HG02588 (cell line): ENCODE measurements at regions not wholly inside any gene's neighbourhood (a gene's known extent, or its start where the extent isn't known, plus 50 kb on each side); places are given as distances from the start of the nearest gene placed in this dataset.

Source experiments
- ATAC-seq: cut with Tn5 transposase; IDR thresholded peaks from one replicate; pipeline ENCODE4 v1.9.1; 2021; ENCODE audit warnings: mild to moderate bottlenecking, moderate library complexity; ENCODE audit not compliant: unreplicated experiment

DNA sequence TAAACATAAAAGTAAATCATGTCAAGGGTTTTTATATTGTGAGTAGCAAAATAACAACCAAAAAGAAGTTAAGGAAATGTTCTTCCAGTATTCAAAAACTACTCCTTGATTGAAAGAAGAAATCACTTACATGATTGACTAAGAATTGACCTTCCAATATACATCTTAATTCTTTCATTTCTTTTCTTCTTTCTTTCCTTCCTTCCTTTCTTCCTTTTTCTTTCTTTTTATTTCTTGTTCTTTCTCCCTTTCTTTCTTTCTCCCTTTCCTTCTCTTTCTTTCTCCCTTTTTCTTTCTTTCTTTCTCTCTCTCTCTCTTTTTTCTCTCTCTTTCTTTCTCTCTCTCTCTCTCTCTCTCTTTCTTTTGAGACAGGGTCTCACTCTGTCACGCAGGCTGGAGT lies 60.7 kb upstream of the SOX9 start:
- ATAC-seq = no peak

- no peak for ATAC-seq
Measured at GRCh38 chr17:72063262-72063661, 57.6 kb upstream of the SOX9 start.

DNA sequence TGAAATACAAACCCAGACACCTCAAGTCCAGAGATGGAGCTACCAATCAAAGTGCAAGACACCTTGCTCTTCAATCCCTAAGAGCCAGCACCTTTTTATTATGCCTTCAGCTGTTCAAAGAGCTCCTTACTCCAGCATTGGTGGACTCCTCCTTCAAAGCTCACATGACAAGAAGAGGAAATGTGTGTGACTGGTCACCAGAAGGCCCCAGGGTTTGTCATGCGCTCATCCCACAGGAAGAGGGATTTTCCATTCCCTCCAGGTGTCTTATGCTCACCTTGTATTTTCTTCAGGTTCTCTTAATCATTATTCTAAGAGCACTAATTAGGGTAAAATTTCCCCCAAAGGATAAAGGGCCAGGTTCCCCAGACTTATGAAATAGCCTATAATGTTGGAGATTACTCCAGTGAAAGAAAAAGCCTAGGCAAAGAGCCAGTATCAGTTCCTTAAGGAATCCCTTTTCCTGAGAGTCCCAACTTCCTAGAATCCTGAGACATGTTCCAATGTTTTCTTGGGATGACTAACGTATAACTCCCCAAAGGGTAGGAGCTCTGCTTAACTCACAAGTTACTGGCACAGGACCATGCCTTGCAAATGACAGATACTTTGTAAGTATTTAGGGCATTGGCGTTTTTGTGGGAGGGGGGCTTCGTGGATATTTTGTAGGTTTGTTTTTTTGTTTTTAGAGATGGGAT lies 56.9 kb upstream of the SOX9 start:
- no peak for ATAC-seq

DNA sequence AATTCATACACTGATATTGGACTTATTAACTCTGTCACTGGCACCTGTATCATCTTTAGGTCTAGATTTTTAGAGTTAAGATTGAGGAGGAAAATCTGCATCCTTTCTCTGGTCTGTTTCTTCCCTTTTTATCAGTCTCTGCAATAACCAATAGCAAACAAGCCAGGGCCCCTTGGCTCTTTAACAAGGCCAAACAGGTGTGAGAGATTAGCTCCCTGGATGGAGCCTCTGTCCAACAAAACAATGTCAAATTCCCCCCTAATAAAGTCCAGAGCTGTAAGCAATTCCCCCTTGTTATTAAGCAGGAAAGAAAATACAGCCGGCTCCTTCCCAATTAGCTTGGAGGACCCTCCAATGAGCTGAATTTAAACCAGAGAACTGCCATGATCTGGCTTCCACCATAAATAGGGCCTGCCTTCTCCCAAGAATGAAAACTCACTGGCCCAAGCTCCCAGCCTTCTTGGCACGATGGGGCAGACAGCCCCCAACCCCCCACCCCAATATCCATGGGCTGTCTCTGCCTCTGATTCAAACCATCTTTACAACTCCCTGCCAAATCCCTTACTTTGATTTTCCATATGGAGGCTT lies 56.1 kb upstream of the SOX9 start:
- no peak for ATAC-seq

DNA sequence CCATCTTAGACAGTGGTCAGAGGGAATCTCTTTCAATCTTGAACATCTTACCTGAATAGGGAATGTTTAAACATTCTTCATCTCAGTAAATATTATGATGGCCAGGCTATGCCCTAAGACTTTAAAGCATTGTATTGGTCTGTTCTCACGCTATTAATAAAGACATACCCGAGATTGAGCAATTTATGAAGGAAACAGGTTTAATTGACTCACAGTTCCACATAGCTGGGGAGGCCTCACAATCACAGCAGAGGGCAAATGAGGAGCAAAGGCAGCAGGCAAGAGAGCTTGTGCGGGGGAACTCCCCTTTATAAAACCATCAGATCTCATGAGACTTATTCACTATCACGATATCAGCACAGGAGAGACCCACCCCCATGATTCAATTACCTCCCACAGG lies 55.3 kb upstream of the SOX9 start:
- no peak for ATAC-seq

DNA sequence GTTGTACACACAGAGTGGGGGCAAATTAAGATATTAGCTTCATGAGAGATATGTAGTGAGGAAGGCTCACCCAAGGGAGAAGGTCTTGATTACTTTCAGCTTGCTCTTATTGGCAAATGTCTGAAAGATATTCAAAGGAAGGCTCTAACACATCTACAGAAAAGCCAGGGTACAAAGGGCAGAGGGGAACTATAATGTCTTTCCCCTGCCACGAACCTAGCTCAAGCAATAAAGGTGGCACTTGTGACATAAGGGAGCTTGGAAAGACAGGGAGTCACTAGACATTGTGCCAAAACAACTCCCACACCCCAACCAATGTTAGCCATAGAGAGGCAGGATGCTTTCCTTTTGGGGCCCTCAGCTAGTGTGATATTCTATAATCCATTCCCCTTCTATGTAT lies 52.2 kb upstream of the SOX9 start:
- ATAC-seq = no peak

DNA sequence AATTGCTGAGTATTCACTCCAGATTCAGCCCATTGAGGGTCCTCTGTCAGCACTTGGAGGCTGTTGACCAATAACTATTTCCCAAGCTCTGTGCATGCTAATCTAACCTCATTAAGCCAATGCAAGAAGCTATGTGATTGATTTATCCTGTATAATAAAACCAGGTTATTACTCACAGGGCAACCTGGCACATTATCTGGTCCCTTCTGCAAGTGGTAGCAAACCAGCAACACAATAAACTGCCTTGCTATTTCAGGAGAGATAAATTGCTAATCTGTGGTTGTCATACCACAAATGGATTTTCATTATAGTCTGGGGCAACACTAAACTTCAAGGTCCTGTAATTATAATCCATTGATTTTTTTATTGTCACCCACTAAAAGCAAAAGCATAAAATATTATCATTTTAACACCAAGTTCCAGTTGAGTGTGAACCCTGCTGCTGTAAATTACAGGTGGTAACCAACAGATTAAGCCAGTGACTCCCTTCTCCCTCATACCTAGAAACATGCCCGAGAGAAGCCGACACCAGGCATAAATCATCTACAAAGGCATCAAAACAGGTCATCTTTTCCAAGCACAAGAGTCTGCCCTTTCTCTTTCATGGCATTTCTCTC lies 51.1 kb upstream of the SOX9 start:
- ATAC-seq = no peak
